HTR-8/SVneo (cell line): ENCODE measurements at regions not wholly inside any gene's neighbourhood (a gene's known extent, or its start where the extent isn't known, plus 50 kb on each side); places are given as distances from the start of the nearest gene placed in this dataset.
A peak's percentile ranks its signal among the peaks of the same experiment; 100 is the strongest.

Source experiments
- DNase-seq: peaks from one replicate; pipeline ENCODE4 v3.0.0; 2011; ENCODE audit warnings: low spot score, mixed read lengths; ENCODE audit not compliant: insufficient read length
- FAIRE-seq: peaks from 2 replicates; lab custom pipeline; 2011; peaks lifted over from hg19 to GRCh38; lab: Jason Lieb, UNC

DNA sequence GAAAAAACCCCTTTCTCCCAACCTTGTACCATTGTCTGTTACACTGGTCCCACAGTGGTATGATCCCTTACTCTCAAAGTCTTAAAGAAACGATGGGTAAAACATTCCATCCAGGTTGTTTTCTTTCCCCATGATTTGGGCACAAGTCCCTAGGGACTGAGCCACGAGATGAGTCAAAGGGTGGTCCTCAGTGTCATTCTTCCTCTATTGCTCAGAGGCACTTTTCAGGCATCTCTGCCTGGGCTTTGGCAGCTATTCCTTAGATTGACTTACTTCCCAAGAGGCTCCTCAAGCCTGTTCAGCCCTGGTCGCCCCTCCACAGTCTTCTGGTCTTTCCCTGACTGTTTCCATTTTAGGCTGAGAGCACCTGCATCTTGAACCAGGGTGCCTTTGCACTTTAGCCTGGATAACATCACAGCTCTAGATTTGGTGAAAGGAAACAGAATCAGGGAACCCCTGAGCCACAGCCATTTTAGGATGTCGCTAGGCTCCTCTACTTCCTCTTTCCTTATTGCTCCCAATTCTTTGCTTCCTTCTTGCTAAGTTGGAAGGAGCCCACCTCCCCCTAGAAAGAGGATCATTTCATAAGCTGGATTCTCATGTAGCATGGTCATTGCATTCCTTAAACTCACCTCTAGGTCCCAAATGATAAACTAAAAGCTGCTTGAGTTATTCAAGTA lies 131.0 kb upstream of the TPRG1 start:
- DNase-seq: no peak
- FAIRE-seq: no peak

DNA sequence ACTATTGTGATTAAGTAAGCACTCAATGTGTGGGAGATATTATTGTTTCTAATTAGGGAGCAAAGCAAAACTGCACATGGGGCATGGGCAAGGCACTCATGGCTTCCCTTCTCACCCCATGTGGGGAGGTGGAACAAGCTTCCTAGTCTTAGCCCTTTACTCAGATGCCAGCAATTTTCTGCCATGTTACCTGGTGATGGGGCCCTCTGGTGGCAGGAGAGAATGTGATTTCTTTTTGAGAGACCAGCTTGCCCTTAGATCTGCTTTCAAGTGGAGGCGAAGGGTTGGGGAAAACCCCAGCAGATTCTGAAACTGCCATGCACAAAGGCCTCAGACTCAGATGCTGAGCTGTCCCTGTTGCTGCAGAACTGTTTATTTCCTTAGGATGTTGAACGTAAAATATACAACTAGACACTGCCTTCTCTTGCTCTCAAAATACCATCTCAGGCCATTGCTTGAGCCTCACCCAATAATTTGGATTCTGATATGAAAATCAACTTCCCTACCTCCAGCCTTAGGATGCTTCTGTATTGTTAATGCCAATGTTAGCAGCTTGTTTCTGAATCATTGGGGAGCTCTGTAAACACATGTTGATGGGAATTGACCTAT lies 130.2 kb upstream of the TPRG1 start:
- FAIRE-seq: no peak

DNA sequence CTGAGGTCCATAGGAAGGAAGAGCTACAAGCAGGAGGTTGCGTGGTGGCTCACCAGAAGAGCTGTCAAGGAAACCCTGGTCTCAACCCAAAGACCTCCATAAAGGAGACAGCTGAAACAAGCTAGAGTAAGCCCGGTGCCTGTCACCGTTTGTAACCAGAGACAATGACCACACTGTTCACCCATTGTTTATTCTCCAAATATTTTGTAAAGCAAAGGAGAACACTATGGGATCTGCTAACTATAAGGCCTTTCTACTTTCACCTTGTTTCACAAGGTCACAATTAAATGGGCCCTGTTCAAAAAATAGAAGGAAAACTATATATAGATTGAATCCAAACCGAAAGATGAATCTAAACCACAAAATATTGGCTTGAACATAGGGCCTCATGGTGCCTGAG lies 128.9 kb upstream of the TPRG1 start:
- no peak for FAIRE-seq
- no peak for DNase-seq

More for the DNA sequence above, 130.2 kb upstream of the TPRG1 start:
- DNase-seq: peak; percentile 32

DNA sequence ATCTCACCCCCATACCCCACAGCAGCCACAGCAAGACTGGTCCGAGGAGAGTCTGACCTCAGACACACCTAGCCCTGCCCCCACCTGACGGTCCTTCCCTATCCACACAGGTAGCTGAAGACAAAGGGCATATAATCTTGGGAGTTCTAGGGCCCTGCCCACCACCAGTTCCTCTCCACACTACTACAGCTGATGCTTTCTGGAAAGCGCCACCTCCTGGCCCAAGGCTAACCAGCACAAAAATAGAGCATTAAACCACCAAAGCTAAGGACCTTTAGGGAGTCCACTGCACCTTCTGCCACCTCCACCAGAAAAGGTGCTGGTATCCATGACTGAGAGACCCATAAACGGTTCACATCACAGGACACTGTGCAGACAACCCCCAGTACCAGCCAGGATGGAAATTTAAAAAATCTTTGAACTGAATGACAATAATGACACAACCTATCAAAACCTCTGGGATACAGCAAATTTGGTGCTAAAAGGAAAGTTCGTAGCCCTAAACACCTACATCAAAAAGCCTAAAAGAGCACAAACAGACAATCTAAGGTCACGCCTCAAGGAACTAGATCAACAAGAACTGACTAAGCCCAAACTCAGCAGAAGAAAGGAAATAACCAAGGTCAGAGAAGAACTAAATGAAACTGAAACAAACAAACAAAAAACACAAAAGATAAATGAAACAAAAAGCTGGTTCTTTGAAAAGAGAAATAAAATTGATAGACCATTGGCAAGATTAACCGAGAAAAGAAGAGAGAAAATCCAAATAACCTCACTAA lies 122.1 kb upstream of the TPRG1 start:
- no peak for FAIRE-seq
- DNase-seq: no peak

DNA sequence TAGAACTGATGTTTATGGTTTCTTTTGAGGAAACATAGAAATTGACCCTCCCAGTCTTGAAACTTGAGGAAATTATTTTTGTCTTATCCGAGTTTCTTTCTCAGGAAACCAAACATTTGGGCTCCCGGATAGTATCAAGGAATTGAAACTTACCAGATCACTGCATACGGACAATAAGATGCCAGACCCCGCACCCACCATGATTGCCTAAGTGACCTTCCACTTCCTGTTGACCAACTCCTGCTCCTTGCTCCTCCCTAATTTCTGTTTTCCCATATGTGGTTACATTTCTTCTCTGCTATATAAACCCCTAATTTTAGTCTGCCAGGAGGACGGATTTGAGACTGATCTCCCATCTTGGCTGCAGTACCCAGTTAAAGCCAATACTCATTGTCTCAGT lies 118.4 kb upstream of the TPRG1 start:
- DNase-seq (no peak), FAIRE-seq (no peak)

DNA sequence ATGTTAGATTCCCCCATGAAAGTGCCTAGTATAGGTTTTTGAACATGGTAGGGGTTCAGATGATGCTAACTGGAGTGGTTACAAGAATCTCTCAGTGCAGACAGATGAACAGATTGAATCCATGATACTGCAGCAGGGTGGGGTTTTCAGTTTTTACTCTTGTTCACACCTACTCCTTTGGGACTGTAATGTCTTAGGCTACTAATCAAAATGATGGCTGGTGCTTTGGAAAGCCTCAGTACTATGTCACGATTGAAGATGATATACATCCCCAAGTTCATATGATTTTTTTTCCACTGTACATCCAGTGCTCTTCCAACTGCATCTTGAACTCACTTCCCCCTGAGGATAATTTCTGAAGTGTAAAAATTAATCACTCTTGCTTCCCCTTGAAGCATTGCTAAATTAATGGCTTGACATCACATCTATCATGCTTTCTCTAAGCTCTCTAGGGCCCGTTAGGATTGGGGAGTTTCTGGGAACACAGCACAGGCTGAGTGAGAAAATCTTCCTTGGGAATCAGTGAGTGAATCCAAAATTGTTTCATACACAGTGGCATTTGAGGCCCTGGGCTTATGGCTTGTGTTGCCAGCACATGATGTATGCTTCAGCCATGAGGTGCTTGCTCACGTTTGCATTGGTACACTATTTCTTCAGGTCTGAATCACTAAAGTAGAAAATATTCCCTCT lies 115.0 kb upstream of the TPRG1 start:
- FAIRE-seq (no peak), DNase-seq (no peak)

DNA sequence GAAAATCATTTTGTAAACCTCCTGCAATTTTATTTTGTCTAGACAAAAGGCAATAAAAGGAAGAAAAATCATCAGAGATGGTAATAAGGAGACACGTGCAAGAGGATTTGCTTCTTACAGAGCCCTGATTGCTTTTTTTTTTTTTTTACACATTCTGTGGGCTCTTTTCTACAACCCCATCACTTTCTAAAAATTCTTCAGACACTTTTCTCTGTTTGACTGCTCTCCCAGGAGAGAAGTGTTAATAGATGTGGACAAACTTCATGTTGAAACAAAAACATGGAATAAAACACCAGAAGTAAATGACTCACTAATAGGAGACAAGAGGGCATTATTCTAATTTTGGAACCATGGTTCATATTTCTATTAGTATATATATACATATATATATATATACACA lies 114.4 kb upstream of the TPRG1 start:
- DNase-seq (no peak), FAIRE-seq (no peak)

DNA sequence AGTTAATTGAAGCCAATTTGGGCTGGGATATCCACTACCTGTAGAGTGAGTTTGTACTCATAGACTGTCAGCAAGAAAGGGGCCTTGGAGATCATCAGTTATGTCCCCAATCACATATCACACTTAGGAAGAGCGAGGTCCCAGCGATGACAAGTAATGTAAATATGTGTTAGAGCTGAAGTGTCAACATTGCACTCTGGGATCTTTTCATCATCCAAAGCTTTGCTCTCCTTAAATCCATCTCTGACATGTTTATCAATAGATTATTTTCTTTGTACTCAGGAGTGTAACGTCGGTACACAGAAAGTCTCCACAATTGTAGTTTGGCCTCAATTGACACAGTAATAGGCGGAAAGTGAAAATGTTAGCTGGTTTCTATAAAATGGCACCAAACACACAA lies 113.7 kb upstream of the TPRG1 start:
- no peak for FAIRE-seq

DNA sequence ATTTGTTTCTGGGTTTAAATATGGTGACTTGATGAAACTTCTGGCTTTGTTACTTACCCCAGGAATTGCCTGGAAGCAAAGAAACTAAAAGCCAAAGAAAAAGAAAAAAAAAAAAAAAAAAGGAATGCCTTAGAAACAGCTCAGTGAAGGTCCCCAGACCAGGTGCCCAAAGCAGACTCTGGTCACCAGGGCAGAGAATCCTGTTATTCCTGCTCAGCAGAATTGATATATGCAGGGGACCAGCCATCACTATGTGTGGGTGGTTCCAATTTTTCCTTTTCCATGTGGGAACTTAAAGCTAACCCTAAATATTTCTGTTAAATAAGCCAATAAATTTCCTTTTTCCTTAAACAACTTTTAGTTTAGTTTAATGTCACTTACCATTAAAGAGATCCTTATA lies 100.8 kb upstream of the TPRG1 start:
- no peak for FAIRE-seq
- DNase-seq: no peak

More for the DNA sequence above, 113.7 kb upstream of the TPRG1 start:
- DNase-seq: no peak

DNA sequence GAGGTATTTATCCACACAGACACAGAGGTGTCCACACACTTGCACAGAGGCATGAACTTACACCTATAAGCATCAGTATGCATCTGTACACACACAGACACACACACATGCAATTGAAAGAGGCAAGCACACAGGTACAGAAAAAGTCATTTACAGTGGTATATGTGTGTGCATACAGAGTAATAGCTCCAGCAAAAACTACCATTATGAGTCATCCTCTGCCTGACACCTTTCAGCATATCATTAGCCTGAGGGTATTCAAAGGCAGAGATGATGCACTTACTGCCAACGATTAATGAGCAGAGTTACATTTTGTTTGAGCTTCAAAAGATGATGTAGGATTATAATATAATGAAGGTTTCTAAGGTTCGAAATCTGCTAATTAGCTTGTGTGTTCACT lies 100.3 kb upstream of the TPRG1 start:
- FAIRE-seq (peak; percentile 13), DNase-seq (no peak)

DNA sequence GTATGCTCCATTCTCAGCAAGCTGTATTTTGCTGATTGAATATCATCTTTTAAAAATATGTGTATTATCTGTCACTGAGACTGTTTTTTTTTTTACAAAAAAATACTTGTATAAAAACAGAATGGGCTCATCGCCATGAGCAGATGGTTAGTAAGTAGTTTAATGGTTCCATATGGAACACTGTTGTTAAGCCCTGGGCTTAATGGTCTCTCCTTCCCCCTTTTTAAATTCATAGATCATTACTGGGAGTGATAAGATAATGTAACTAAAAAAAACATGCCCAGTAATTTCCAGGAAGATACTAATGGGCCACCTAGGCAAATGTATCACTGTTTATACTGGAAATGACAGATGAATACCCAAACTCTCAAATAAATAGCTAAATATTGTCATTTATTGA lies 95.3 kb upstream of the TPRG1 start:
- no peak for DNase-seq
- FAIRE-seq: no peak

DNA sequence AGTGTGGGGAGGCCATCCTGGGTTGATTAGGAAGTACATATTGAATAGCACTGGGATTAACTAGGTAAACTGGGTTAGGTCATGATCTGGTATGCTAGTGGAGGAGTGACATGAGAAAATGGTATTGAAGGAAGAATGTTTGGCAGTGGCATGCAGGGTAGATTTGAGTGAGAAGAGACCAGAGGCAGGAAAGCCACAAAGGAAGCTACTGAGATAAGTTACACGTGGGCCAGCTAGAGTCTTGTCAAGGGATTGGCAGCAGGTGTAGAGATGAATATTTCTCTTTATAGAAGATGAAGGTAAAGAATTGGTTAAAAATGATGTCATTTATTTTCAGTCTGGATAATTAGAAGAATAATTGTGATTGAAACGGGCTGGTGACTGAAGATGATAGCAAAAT lies 91.0 kb upstream of the TPRG1 start:
- DNase-seq: no peak
- no peak for FAIRE-seq

DNA sequence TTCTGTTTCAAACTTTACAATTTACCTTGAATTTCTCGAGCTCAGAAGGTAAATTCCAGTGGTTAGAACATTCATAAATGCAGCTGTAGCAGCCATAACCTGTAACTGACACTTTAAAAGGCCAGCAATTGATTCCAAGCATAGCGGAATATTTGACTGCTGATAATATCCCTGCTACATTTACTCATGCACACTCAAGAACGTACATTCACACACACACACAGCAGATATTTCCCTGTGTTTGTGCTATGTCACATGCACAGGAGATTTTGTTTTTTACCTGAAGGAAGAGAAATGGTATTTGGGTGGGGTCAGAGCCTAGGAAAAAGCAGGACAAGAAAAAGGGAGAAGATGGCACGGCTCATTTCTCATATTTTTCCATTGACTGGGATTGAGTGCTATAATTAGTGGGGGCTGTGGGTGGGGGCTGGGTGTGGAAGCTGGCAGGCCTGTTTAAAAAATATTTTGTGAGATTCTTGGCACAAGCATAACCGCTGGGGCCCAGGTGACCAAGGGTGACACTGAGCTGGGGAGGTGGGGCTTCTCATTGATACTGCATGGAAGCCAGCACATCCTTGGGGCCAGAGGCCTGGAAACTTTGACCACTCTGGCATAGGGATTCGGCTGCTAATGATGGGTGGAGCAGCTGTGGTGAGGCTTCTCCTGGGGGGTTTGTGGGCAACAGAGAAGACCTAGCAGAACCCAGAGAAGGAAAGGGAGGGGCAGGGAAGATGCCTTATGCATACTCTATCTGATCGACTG lies 88.9 kb upstream of the TPRG1 start:
- DNase-seq: no peak
- no peak for FAIRE-seq

DNA sequence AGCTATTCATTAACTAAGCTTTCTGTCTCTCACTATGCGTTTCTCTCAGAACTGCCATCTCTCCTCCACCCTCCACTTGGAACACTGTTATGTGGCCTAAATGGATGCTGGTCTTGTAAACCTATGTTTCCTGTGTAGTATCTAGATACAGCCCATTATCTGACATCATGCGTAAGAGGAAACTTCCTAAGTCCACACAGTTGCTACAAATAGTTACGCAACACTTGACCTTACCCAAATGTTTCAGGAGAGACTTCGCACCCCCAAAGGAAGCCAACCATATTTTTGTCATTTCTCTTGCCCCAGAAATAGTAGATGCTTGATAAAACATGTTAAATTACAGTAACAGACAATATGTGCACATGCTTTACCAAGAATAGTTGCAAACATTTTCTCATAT lies 87.2 kb upstream of the TPRG1 start:
- FAIRE-seq (no peak), DNase-seq (no peak)

DNA sequence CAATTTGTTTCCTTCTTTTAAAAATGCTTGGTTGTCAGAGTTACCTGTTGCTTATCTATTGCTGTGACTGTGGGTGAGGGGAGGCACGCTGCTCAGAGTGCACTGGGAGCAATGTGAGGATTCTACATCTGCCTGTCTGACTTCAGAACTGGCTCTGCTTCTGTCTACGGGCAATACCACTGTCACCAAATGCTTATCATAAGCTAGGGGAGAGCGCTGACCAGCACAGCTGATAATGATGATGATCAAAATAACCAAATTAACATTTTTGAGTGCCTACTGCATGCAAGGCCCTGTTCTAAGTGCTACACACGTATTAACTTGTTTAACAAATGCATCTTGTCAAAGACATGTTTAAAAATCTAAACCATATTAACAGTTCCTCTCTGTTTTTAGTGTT lies 79.2 kb upstream of the TPRG1 start:
- FAIRE-seq (no peak), DNase-seq (no peak)

DNA sequence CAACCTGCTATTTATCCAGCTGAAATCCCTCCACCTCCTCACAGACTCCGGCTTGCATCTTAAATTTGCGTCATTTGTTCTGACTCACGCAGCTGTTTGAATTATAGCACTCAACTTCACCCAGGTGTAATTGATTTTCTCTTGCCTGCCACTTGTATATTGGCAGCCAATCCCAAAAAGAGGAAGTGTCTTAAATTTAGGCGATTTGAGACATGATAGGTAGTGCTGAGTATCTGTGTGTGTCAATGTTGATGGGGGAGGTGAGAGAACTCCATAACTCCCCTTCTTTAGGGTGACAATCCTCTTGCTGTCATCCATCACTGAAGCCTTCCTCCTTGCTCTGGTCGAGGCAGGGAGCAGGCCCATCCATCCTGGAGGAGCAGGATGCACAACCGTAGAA lies 77.2 kb upstream of the TPRG1 start:
- DNase-seq: no peak

DNA sequence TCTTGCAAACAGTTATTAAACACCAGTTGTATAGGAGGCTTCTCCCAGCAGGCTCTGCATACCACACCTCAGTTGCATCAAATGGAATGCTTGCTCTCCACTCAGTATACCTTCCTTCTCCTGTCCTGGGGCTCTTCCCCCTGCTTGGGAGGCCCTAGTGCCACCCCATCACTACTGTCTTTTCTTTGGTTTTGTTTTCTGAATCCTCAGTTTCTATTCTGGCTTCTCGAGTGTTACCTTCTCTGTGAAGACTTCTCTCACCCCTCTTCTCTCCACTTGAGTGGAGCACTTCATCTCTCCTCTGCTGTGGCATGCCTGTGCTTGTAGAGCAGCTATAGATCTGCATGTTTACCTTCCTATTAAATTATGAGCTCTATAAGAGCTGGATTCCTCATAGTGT lies 75.7 kb upstream of the TPRG1 start:
- DNase-seq (no peak), FAIRE-seq (no peak)

More for the DNA sequence above, 77.2 kb upstream of the TPRG1 start:
- no peak for FAIRE-seq

DNA sequence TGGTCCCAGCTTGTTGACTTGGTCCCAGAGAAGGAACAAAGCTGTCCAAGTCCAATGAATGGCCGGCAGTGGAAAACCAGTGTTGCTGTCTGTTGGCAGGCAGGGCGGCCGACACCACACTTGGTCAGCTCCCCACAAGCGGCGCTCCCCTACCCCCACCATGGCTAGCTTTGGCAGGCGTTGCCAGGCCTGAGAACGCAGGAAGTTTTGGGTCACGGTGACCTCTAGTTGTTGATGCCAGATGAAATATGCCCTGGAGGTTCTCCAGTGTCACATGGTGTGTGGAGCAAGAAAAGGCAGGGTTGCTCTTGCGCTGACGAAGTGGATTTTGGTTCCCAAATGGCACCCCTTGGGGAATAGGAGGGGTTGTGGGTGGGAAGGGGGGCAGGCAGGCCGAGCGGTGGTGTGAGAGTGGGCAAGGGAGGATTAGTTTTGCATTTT lies 72.7 kb upstream of the TPRG1 start:
- DNase-seq: no peak
- no peak for FAIRE-seq

DNA sequence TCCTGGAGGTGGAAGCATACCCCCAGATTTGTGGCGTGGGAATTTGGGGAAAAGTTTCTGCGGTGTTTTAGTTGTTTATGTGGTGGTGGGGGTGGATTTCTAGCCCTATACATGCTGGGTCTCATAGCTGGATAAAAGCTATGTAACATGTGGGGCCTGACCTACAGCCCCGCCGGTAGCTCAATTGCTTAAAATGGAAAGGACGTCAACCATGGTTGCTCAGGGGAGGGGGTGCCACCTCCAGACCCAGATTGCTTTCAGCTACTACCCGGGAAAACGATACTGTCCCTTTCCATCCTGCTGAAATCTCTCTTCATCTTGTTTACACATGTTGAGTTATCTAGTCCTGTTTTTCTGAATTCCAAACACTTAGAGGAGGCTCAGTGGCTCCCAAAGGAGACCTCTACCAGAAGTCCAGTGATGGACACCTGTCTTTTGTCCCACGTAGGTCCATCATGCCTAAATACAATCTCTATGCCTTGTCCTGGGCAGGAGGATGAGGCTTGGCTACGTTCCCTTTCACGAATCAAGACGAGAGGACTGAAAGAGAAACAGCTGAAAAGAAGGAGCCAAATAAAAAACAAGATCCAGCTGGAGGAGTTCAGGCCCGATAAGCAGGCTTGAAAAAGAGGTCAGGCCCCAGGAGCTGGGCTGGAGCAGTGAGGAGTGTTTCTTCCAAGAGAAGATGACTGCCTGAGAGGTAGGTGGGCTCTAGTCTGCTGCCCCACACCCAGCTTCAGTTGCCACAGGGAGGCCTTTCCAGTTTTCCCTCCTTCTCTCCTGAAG lies 72.1 kb upstream of the TPRG1 start:
- FAIRE-seq (no peak), DNase-seq (no peak)
